Coronary artery (tissue), 2 donors: ENCODE measurements at regions not wholly inside any gene's neighbourhood (a gene's known extent, or its start where the extent isn't known, plus 50 kb on each side); places are given as distances from the start of the nearest gene placed in this dataset.

Experiments
- DNase-seq: peaks from one replicate; pipeline ENCODE4 v3.0.0-alpha.2; 2017; ENCODE audit warnings: low spot score
- H3K27ac ChIP-seq, 2 donors: fragments of 200-600 bp; sonication (generic); one replicate each; pipeline ENCODE4 v1.5.1; 2016 to 2019
- H3K4me3 ChIP-seq: fragments of 200-600 bp; sonication (generic); 2 replicates; pipeline ENCODE4 v1.5.1; 2016; ENCODE audit warnings: mild to moderate bottlenecking, moderate library complexity
- TF ChIP-seq, protein P1 (sequence below): fragments of 200-600 bp; sonication (generic); IDR thresholded peaks from one replicate; pipeline ENCODE4 v1.5.1; 2019; ENCODE audit warnings: antibody characterized with exemption

DNA sequence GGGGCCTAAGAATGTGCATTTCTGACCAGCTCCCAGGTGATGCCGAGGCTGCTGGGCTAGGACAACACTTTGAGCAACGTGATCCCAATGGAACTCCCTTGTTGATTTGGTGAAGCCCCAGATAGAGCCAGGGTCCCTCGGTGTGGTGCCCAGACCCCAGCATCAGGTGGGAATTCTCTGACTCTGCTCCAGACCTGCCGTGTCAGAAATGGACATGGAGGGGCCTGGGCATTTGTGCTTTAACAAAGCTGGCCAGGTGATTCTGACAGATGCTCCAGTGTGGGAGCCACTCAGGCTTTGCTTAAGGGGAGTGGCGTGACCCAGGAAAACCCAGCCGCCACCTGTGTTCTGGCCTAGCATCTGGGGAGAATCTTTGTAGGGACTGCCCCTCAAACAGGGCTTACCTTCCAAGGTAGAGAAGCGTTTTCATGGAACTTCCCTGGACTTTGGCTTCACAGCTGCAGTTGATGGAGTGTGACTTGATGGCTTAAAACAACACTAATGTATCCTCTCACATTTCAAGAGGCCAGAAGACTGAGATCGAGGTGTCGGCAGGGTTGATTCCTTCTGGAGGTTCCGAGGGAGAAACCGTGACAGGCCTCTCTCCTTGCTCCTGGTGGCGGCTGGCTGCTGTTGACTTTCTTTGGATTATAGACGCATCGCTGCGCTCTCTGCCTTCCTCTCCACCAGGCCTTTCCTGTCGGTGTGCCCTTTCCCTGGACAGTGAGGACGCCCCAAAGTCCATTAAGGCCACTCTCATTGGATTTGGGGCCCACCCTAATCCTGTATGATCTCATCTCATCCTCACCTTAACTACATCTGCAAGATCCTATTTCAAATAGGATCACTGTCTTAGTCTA lies 57.0 kb upstream of the HDAC4 start:
- peak; percentile 35 for DNase-seq
- TF ChIP-seq, protein P1, sequence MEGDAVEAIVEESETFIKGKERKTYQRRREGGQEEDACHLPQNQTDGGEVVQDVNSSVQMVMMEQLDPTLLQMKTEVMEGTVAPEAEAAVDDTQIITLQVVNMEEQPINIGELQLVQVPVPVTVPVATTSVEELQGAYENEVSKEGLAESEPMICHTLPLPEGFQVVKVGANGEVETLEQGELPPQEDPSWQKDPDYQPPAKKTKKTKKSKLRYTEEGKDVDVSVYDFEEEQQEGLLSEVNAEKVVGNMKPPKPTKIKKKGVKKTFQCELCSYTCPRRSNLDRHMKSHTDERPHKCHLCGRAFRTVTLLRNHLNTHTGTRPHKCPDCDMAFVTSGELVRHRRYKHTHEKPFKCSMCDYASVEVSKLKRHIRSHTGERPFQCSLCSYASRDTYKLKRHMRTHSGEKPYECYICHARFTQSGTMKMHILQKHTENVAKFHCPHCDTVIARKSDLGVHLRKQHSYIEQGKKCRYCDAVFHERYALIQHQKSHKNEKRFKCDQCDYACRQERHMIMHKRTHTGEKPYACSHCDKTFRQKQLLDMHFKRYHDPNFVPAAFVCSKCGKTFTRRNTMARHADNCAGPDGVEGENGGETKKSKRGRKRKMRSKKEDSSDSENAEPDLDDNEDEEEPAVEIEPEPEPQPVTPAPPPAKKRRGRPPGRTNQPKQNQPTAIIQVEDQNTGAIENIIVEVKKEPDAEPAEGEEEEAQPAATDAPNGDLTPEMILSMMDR, result no peak
- H3K4me3 ChIP-seq, result no peak overlapping the region

DNA sequence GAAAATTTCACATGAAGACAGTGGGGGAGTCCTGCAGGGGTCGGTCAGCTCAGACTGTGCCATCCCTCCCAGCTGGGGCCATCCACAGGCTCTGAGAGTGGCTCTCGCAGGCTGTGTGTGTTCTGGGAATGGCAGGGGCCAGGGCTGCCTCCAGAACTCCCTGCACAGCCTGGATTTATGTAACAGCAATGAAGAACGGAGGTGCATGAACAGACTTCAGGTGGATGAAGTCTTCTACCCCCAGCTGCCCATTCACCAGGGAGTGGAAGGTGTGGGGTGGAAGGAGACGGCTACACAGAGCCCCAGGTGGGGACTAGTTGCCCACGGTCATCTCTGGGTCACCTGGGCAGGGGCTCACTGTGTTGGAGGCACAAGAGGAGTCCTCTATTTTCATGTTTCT lies 56.1 kb upstream of the HDAC4 start:
- TF ChIP-seq, protein P1, result no peak
- H3K27ac ChIP-seq, result no peak overlapping the region
- peak; percentile 46 for DNase-seq
- no peak overlapping the region for H3K4me3 ChIP-seq

More for the DNA sequence above, 57.0 kb upstream of the HDAC4 start:
- no peak overlapping the region for H3K27ac ChIP-seq

DNA sequence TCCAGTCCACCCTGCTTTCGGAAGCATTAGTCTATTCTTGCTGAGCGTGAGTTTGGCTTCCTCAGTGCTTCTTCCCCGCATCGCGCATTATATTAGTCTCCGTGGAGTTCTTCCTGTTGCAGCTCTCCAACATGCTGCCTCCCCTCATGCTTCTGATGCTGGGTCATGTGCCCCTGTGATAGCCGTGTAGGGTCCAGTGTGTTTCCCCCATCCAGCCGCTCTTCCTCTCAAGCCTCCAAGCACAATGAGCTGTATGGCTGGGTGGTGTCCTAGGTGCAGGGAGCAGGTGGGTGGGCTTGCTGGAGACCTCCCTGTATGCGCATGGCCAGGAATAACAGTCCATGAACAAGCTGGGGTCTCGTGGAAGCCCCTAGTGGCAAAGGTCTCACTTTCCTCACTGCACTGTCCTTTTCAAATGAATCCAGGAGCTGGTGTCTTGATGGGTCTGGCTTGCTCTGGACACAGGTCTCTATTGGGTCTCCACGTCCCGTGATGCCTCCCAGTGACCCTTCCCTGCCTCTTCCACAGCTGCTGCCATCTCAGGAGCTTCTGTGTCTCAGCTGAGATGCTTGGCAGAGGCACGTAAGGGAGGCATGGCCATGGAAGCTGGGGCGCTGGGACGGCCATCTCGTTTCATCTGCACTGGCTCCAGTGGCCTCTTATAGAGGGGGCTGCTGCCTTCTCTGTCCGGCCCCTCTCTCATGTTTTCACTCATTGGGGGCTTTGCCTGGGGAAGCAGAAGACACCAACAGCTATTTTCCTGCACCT lies 54.8 kb upstream of the HDAC4 start:
- H3K4me3 ChIP-seq, result no peak overlapping the region
- DNase-seq, result peak; percentile 62
- no peak overlapping the region for H3K27ac ChIP-seq
- TF ChIP-seq, protein P1, result no peak

DNA sequence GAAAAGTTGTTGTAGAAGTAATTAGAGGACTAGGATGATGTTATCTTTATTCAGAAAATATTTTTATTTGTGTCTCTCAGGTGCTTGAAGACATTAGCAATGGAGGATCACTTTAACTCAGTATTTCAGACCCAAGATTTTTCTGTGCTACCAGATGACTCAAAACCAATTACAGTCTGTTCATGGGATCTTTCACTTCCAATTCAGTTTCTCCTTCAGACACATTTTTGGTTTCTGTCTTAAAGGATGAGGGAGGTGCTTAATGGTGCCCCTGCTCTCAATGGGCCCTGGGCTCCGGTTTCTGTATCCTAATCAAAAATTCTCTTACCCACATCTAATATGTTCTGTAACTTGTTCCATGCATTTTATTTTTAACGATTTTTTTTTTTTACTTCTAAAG lies 53.7 kb upstream of the HDAC4 start:
- Histone ChIP-seq H3K4me3 (no peak overlapping the region), H3K27ac (no peak overlapping the region)
- TF ChIP-seq, protein P1, result no peak
- DNase-seq, result no peak
